GM12892 (cell line): ENCODE measurements at regions not wholly inside any gene's neighbourhood (a gene's known extent, or its start where the extent isn't known, plus 50 kb on each side); places are given as distances from the start of the nearest gene placed in this dataset.

Source experiments
- POLR2AphosphoS5 ChIP-seq: IDR thresholded peaks from 2 replicates; pipeline ENCODE4 v1.6.1; 2011; ENCODE audit warnings: low read depth, low read length, control low read depth
- TAF1 ChIP-seq: IDR thresholded peaks from 2 replicates; pipeline ENCODE4 v1.6.1; 2011; ENCODE audit warnings: low read depth, mild to moderate bottlenecking, control low read depth, low read length, borderline replicate concordance

DNA sequence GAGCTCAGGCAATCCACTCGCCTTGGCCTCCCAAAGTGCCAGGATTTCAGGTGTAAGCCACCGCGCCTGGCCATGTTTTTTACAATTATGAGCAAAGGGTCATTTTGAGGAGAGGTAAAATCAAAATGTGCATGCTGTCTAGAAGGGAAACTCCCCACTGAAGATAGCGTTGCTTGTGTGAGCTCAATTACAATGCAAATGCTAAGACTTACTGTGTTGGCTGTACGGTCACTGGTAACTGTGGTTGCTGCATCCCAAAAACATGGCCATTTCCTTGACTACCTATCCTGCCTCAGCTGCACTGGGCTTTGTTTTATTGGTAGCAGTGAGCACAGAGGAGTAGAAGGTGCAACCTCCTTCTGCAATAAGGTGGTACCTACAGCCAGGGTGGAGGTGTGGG is 77.4 kb upstream of the SPATA31E1 start:
- no peak for TF ChIP-seq TAF1
- TF ChIP-seq POLR2AphosphoS5, result no peak
